ENCODE measurements at regions not wholly inside any gene's neighbourhood (a gene's known extent, or its start where the extent isn't known, plus 50 kb on each side); places are given as distances from the start of the nearest gene placed in this dataset.

GRCh38 chr2:17317439-17317976, 200.7 kb downstream of the RAD51AP2 start:
- Mint-ChIP-seq H3K4me1 (ENCODE audit: low read depth) (no peaks in the 10 kb centered on the region), H3K27ac (no peak overlapping the region), H3K27me3 (ENCODE audit: low read depth) (no peaks in the 10 kb centered on the region), H3K36me3 (ENCODE audit: low read depth) (no peaks in the 10 kb centered on the region), H3K4me3 (no peak overlapping the region), H3K9me3 (ENCODE audit: insufficient read depth) (no peaks in the 10 kb centered on the region)
- ChIA-PET CTCF (no interaction called here), POLR2A (no interaction called here)
- ATAC-seq (no peak), DNase-seq (no peak)

DNA sequence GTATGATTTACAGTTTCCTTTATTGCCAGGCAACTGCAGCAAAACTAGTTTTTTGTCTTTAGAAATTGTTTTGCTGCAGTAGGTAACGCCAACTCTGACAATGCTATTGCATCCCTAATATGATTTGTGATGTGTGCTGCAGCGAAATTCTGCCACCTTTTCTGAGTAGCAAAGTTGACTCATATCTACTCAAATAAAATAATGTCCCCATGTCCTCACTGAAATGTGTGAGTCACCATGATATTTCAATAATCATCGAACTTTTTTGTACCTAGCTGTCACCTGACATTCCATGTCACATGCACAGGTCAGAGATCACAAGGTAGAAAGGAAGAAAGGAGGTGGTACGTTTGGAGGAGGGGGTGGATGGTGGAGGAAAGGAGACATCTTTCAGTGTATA, 205.0 kb downstream of the RAD51AP2 start:
- DNase-seq (no peak), ATAC-seq (no peak)
- H3K36me3 Mint-ChIP-seq (ENCODE audit: low read depth) = no peaks in the 10 kb centered on the region
- H3K27me3 Mint-ChIP-seq (ENCODE audit: low read depth) = peaks cover 2% of the 10 kb centered on the region
- ChIA-PET POLR2A (no interaction called here), CTCF (no interaction called here)
- H3K9me3 Mint-ChIP-seq (ENCODE audit: insufficient read depth) = no peaks in the 10 kb centered on the region
- H3K4me3 Mint-ChIP-seq = no peak overlapping the region
- H3K27ac Mint-ChIP-seq = no peak overlapping the region
- H3K4me1 Mint-ChIP-seq (ENCODE audit: low read depth) = peaks cover 1% of the 10 kb centered on the region

- CTCF ChIA-PET = no interaction called here
- Mint-ChIP-seq H3K9me3 (ENCODE audit: insufficient read depth) (no peaks in the 10 kb centered on the region), H3K27ac (no peak overlapping the region), H3K27me3 (ENCODE audit: low read depth) (peaks cover 2% of the 10 kb centered on the region), H3K4me3 (no peak overlapping the region), H3K4me1 (ENCODE audit: low read depth) (peaks cover 1% of the 10 kb centered on the region), H3K36me3 (ENCODE audit: low read depth) (no peaks in the 10 kb centered on the region)
- DNase-seq (no peak), ATAC-seq (no peak)
- POLR2A ChIA-PET = no interaction called here
Observed at GRCh38 chr2:17311771-17312511, 206.3 kb downstream of the RAD51AP2 start.

DNA sequence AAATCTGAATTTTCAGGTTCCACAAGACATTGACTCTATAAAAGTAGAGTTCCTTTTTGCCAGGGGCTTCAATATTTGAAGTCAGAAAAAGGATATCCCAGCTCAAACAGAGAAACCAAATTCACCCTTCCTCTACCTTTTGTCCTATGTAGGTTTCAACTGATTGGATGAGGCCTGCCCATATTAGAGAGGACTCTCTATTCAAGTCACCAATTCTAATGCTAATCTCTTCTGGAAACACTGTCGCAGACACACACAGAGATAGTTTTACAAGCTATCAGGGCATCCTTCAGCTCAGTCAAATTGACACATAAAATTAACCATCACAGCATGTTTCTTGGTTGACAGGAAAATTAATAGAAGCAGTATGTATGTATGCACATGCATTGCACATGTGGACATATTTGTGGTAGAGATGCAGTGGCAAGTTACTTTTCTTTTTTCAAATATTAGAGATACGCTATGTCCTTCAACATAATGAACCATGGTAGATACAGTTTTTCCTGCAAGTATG, 207.1 kb downstream of the RAD51AP2 start:
- Mint-ChIP-seq H3K4me1 (ENCODE audit: low read depth) (peaks cover 1% of the 10 kb centered on the region), H3K9me3 (ENCODE audit: insufficient read depth) (no peaks in the 10 kb centered on the region), H3K36me3 (ENCODE audit: low read depth) (no peaks in the 10 kb centered on the region), H3K27me3 (ENCODE audit: low read depth) (peaks cover 2% of the 10 kb centered on the region), H3K27ac (no peak overlapping the region), H3K4me3 (no peak overlapping the region)
- DNase-seq (no peak), ATAC-seq (no peak)
- POLR2A ChIA-PET = no interaction called here
- CTCF ChIA-PET = no interaction called here

GRCh38 chr2:17309741-17310339, 208.4 kb downstream of the RAD51AP2 start:
- ChIA-PET POLR2A (no interaction called here), CTCF (no interaction called here)
- no peak for ATAC-seq
- no peaks in the 10 kb centered on the region for H3K36me3 Mint-ChIP-seq (ENCODE audit: low read depth)
- peak; percentile 20 for DNase-seq
- H3K27me3 Mint-ChIP-seq (ENCODE audit: low read depth) = peaks cover 2% of the 10 kb centered on the region
- H3K9me3 Mint-ChIP-seq (ENCODE audit: insufficient read depth) = no peaks in the 10 kb centered on the region
- peaks cover 1% of the 10 kb centered on the region for H3K4me1 Mint-ChIP-seq (ENCODE audit: low read depth)
- no peak overlapping the region for H3K4me3 Mint-ChIP-seq
- no peak overlapping the region for H3K27ac Mint-ChIP-seq

GRCh38 chr2:17309181-17309580, 209.1 kb downstream of the RAD51AP2 start:
- Mint-ChIP-seq H3K36me3 (ENCODE audit: low read depth) (no peaks in the 10 kb centered on the region), H3K4me3 (no peak overlapping the region), H3K9me3 (ENCODE audit: insufficient read depth) (no peaks in the 10 kb centered on the region), H3K27ac (no peak overlapping the region), H3K27me3 (ENCODE audit: low read depth) (peaks cover 2% of the 10 kb centered on the region), H3K4me1 (ENCODE audit: low read depth) (peaks cover 1% of the 10 kb centered on the region)
- ATAC-seq (no peak), DNase-seq (no peak)
- CTCF ChIA-PET = no interaction called here
- POLR2A ChIA-PET = no interaction called here

- H3K27me3 Mint-ChIP-seq (ENCODE audit: low read depth) = peaks cover 2% of the 10 kb centered on the region
- ATAC-seq (no peak), DNase-seq (no peak)
- no peaks in the 10 kb centered on the region for H3K4me1 Mint-ChIP-seq (ENCODE audit: low read depth)
- H3K36me3 Mint-ChIP-seq (ENCODE audit: low read depth) = no peaks in the 10 kb centered on the region
- no peak overlapping the region for H3K27ac Mint-ChIP-seq
- ChIA-PET CTCF (no interaction called here), POLR2A (no interaction called here)
- no peak overlapping the region for H3K4me3 Mint-ChIP-seq
- no peaks in the 10 kb centered on the region for H3K9me3 Mint-ChIP-seq (ENCODE audit: insufficient read depth)
Observed at GRCh38 chr2:17306706-17307105, 211.5 kb downstream of the RAD51AP2 start.

- H3K36me3 Mint-ChIP-seq (ENCODE audit: low read depth) = no peaks in the 10 kb centered on the region
- DNase-seq (no peak), ATAC-seq (no peak)
- H3K27me3 Mint-ChIP-seq (ENCODE audit: low read depth) = peaks cover 2% of the 10 kb centered on the region
- H3K4me3 Mint-ChIP-seq = no peak overlapping the region
- ChIA-PET CTCF (no interaction called here), POLR2A (no interaction called here)
- no peaks in the 10 kb centered on the region for H3K9me3 Mint-ChIP-seq (ENCODE audit: insufficient read depth)
- H3K4me1 Mint-ChIP-seq (ENCODE audit: low read depth) = no peaks in the 10 kb centered on the region
- no peak overlapping the region for H3K27ac Mint-ChIP-seq
Observed at GRCh38 chr2:17306219-17306618, 212.0 kb downstream of the RAD51AP2 start.

DNA sequence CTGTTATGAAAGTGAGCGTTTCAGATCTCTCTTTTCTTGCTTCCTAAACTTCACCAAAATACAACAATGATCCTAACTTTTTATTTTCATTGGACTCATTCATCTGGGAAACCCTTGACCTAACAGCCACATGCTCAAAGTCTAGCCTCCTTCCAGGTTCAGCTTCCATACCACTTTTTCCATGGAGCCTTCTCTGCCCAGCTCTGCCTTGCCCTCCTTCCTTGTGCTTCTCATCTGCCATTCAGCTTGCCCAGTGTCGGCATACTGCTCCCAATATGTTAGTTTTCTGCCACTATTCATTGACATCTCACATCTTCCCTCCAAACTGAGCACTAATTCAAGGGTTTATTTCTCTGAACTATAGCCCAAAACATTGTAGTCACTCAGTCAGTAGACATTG, 214.7 kb downstream of the RAD51AP2 start:
- Mint-ChIP-seq H3K4me3 (no peak overlapping the region), H3K27me3 (ENCODE audit: low read depth) (no peaks in the 10 kb centered on the region), H3K36me3 (ENCODE audit: low read depth) (no peaks in the 10 kb centered on the region), H3K4me1 (ENCODE audit: low read depth) (no peaks in the 10 kb centered on the region), H3K27ac (no peak overlapping the region), H3K9me3 (ENCODE audit: insufficient read depth) (no peaks in the 10 kb centered on the region)
- ChIA-PET CTCF (no interaction called here), POLR2A (no interaction called here)
- ATAC-seq (no peak), DNase-seq (no peak)

GRCh38 chr2:17303054-17303453, 215.2 kb downstream of the RAD51AP2 start:
- H3K27me3 Mint-ChIP-seq (ENCODE audit: low read depth) = no peaks in the 10 kb centered on the region
- CTCF ChIA-PET = no interaction called here
- H3K36me3 Mint-ChIP-seq (ENCODE audit: low read depth) = no peaks in the 10 kb centered on the region
- POLR2A ChIA-PET = no interaction called here
- ATAC-seq (no peak), DNase-seq (no peak)
- no peak overlapping the region for H3K27ac Mint-ChIP-seq
- no peaks in the 10 kb centered on the region for H3K9me3 Mint-ChIP-seq (ENCODE audit: insufficient read depth)
- H3K4me1 Mint-ChIP-seq (ENCODE audit: low read depth) = no peaks in the 10 kb centered on the region
- H3K4me3 Mint-ChIP-seq = no peak overlapping the region

- no peaks in the 10 kb centered on the region for H3K9me3 Mint-ChIP-seq (ENCODE audit: insufficient read depth)
- no peaks in the 10 kb centered on the region for H3K36me3 Mint-ChIP-seq (ENCODE audit: low read depth)
- H3K27me3 Mint-ChIP-seq (ENCODE audit: low read depth) = no peaks in the 10 kb centered on the region
- ChIA-PET CTCF (no interaction called here), POLR2A (no interaction called here)
- H3K4me1 Mint-ChIP-seq (ENCODE audit: low read depth) = no peaks in the 10 kb centered on the region
- no peak for ATAC-seq
- no peak overlapping the region for H3K4me3 Mint-ChIP-seq
- DNase-seq = no peak
- H3K27ac Mint-ChIP-seq = no peak overlapping the region
Observed at GRCh38 chr2:17302281-17302680, 216.0 kb downstream of the RAD51AP2 start.

- H3K9me3 Mint-ChIP-seq (ENCODE audit: insufficient read depth) = no peaks in the 10 kb centered on the region
- CTCF ChIA-PET = no interaction called here
- no peaks in the 10 kb centered on the region for H3K4me1 Mint-ChIP-seq (ENCODE audit: low read depth)
- no peaks in the 10 kb centered on the region for H3K27me3 Mint-ChIP-seq (ENCODE audit: low read depth)
- POLR2A ChIA-PET = no interaction called here
- H3K36me3 Mint-ChIP-seq (ENCODE audit: low read depth) = no peaks in the 10 kb centered on the region
- H3K27ac Mint-ChIP-seq = no peak overlapping the region
- H3K4me3 Mint-ChIP-seq = no peak overlapping the region
- ATAC-seq = no peak
- no peak for DNase-seq
Observed at GRCh38 chr2:17301437-17301836, 216.8 kb downstream of the RAD51AP2 start.
